ENCODE measurements at regions not wholly inside any gene's neighbourhood (a gene's known extent, or its start where the extent isn't known, plus 50 kb on each side); places are given as distances from the start of the nearest gene placed in this dataset.

DNA sequence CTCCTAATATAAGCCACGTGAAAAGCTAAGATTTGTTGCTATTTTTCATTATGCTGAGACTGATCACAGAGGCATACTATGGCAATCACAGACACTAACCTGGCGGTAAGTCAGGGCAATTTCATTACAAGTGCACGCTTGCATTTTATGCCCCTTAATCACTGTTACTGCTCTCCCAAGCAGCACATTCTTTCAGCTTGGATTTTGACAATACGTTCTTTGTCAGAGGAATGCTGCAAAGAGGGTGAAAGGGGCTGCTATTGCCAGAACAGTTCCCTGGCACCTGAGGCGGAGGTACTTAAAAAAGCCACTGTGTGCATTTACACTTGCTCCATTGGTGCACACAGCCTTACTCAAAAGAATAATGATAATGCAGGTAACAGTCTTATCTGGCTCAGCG lies 346.6 kb downstream of the RFC3 start (continued):
- TF ChIP-seq, protein P1, sequence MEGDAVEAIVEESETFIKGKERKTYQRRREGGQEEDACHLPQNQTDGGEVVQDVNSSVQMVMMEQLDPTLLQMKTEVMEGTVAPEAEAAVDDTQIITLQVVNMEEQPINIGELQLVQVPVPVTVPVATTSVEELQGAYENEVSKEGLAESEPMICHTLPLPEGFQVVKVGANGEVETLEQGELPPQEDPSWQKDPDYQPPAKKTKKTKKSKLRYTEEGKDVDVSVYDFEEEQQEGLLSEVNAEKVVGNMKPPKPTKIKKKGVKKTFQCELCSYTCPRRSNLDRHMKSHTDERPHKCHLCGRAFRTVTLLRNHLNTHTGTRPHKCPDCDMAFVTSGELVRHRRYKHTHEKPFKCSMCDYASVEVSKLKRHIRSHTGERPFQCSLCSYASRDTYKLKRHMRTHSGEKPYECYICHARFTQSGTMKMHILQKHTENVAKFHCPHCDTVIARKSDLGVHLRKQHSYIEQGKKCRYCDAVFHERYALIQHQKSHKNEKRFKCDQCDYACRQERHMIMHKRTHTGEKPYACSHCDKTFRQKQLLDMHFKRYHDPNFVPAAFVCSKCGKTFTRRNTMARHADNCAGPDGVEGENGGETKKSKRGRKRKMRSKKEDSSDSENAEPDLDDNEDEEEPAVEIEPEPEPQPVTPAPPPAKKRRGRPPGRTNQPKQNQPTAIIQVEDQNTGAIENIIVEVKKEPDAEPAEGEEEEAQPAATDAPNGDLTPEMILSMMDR (IDR thresholded peaks at IDR 0.05; ENCODE audit: low read depth, low read length, missing input control): no peak
- TF ChIP-seq SP1 (IDR thresholded peaks at IDR 0.05): no peak
- no peak for TF ChIP-seq RXRA (IDR thresholded peaks at IDR 0.05)
- no peak for TF ChIP-seq EGR1 (IDR thresholded peaks at IDR 0.05; ENCODE audit: low read depth in 2 of 2)

DNA sequence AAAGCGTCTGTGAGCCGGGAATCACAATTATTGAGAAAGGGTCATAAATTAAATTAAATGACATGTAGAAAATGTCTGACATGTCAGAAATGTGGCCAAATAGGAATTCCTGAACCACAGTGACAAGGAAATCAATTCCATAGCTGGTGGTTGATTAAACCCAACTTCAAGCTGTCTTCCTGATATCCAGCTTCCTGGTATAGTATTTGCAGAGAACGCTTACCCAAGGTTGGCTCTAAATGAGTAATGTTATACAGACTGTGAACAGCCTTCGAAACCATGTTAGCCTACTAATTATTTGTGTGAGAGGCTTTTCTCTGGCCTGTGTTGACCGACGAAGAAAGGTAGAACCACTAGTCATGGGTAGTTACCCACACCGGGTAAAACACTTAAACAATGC lies 347.2 kb downstream of the RFC3 start:
- Histone ChIP-seq H3K27me3 (ENCODE audit: control insufficient read depth in 4 of 4, insufficient read depth in 4 of 4, low read length in 3 of 4) (peaks cover 0 to 2% (median under 1%) of the 10 kb centered on the region in 4 donors), H3K4me1 (ENCODE audit: control insufficient read depth in 4 of 4, insufficient read depth in 4 of 4, low read length in 3 of 4) (no peaks in the 10 kb centered on the region)
- WGBS: 86% methylated on average over 7 of the region's 7 CpGs

DNA sequence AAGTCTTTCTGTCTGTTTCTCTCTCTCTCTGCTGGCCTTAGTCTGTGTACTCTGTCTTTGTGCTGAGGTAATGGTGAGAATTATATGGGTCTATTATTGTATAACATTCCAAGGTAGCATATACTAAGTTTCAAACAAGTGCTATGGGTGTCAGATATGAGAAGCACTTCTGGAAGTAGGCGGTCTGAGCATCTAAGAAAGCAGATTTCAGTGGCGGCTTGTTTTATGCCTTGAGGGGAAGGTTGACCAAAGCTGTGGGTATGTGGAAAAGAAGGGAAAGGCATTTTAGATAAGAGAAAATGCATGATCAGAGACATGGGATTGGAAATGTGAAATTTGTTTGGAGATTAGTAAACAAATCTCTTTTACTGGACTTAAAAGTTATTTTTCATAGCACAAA lies 348.5 kb downstream of the RFC3 start:
- H3K9ac ChIP-seq (ENCODE audit: low read depth in 1 of 2, low read length in 2 of 2): no peak overlapping the region
- no peaks in the 10 kb centered on the region for H3K9me3 ChIP-seq (ENCODE audit: control insufficient read depth in 4 of 4, low read length in 3 of 4)
- H3K27ac ChIP-seq (ENCODE audit: low read depth in 1 of 2, low read length in 2 of 2): no peak overlapping the region
- H3K4me1 ChIP-seq (ENCODE audit: control insufficient read depth in 4 of 4, insufficient read depth in 4 of 4, low read length in 3 of 4): no peaks in the 10 kb centered on the region
- 91% methylated on average over 2 of the region's 2 CpGs for WGBS
- H3K36me3 ChIP-seq (ENCODE audit: control insufficient read depth in 4 of 4, insufficient read depth in 3 of 4, low read depth in 1 of 4, low read length in 3 of 4): no peaks in the 10 kb centered on the region
- peaks cover 0 to 2% (median 0%) of the 10 kb centered on the region in 4 donors for H3K27me3 ChIP-seq (ENCODE audit: control insufficient read depth in 4 of 4, insufficient read depth in 4 of 4, low read length in 3 of 4)
- no peak overlapping the region for H3K4me3 ChIP-seq (ENCODE audit: low read depth in 1 of 3, low read length in 3 of 3)
- no peak for DNase-seq (ENCODE audit: low spot score)
- TF ChIP-seq SP1 (IDR thresholded peaks at IDR 0.05) (no peak), RXRA (IDR thresholded peaks at IDR 0.05) (no peak), FOXA1 (IDR thresholded peaks at IDR 0.05) (no peak), REST (IDR thresholded peaks at IDR 0.05) (no peak), EGR1 (IDR thresholded peaks at IDR 0.05; ENCODE audit: low read depth in 2 of 2) (no peak), HNF4G (IDR thresholded peaks at IDR 0.05) (no peak), JUND (IDR thresholded peaks at IDR 0.05) (no peak), FOXA2 (IDR thresholded peaks at IDR 0.05) (no peak), YY1 (IDR thresholded peaks at IDR 0.05) (no peak)
- TF ChIP-seq, protein P2, sequence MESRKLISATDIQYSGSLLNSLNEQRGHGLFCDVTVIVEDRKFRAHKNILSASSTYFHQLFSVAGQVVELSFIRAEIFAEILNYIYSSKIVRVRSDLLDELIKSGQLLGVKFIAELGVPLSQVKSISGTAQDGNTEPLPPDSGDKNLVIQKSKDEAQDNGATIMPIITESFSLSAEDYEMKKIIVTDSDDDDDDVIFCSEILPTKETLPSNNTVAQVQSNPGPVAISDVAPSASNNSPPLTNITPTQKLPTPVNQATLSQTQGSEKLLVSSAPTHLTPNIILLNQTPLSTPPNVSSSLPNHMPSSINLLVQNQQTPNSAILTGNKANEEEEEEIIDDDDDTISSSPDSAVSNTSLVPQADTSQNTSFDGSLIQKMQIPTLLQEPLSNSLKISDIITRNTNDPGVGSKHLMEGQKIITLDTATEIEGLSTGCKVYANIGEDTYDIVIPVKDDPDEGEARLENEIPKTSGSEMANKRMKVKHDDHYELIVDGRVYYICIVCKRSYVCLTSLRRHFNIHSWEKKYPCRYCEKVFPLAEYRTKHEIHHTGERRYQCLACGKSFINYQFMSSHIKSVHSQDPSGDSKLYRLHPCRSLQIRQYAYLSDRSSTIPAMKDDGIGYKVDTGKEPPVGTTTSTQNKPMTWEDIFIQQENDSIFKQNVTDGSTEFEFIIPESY (IDR thresholded peaks at IDR 0.05): no peak
- TF ChIP-seq, protein P1 (IDR thresholded peaks at IDR 0.05; ENCODE audit: low read depth, low read length, missing input control): no peak

More for the DNA sequence above, 347.2 kb downstream of the RFC3 start:
- H3K27ac ChIP-seq (ENCODE audit: low read depth in 1 of 2, low read length in 2 of 2): no peak overlapping the region
- H3K9ac ChIP-seq (ENCODE audit: low read depth in 1 of 2, low read length in 2 of 2): no peak overlapping the region
- TF ChIP-seq, protein P2 (IDR thresholded peaks at IDR 0.05): no peak
- TF ChIP-seq HNF4G (IDR thresholded peaks at IDR 0.05): no peak
- no peak for TF ChIP-seq SP1 (IDR thresholded peaks at IDR 0.05)
- TF ChIP-seq GABPA (IDR thresholded peaks at IDR 0.05 in 1 of 2, conservative IDR thresholded peaks at IDR 0.05 in 1 of 2): no peak
- TF ChIP-seq EGR1 (IDR thresholded peaks at IDR 0.05; ENCODE audit: low read depth in 2 of 2): no peak
- TF ChIP-seq, protein P1 (IDR thresholded peaks at IDR 0.05; ENCODE audit: low read depth, low read length, missing input control): no peak
- no peak overlapping the region for H3K4me3 ChIP-seq (ENCODE audit: low read depth in 1 of 3, low read length in 3 of 3)
- no peaks in the 10 kb centered on the region for H3K36me3 ChIP-seq (ENCODE audit: control insufficient read depth in 4 of 4, insufficient read depth in 3 of 4, low read depth in 1 of 4, low read length in 3 of 4)
- no peak for DNase-seq (ENCODE audit: low spot score)
- H3K9me3 ChIP-seq (ENCODE audit: control insufficient read depth in 4 of 4, low read length in 3 of 4): no peaks in the 10 kb centered on the region

Measured in liver (tissue), 8 donors.